Stimulated activated CD4-positive, alpha-beta T cell treated with anti-CD3 and anti-CD28 coated beads, Interleukin-1b, Interleukin-23, amount 100 ng/mL, for 24 hours (primary cell): ENCODE measurements at regions not wholly inside any gene's neighbourhood (a gene's known extent, or its start where the extent isn't known, plus 50 kb on each side); places are given as distances from the start of the nearest gene placed in this dataset.
"Not testable (repeated sequence)": the region's sequence is repeated elsewhere in the genome, so short reads cannot be mapped to it uniquely, and the experiment has no call there.

Source experiments
- DNase-seq, 4 experiments: peaks; one replicate each; pipeline ENCODE4 v3.0.0-alpha.2; 2020; ENCODE audit warnings: low read depth in 4 of 4, low spot score in 1 of 4

DNA sequence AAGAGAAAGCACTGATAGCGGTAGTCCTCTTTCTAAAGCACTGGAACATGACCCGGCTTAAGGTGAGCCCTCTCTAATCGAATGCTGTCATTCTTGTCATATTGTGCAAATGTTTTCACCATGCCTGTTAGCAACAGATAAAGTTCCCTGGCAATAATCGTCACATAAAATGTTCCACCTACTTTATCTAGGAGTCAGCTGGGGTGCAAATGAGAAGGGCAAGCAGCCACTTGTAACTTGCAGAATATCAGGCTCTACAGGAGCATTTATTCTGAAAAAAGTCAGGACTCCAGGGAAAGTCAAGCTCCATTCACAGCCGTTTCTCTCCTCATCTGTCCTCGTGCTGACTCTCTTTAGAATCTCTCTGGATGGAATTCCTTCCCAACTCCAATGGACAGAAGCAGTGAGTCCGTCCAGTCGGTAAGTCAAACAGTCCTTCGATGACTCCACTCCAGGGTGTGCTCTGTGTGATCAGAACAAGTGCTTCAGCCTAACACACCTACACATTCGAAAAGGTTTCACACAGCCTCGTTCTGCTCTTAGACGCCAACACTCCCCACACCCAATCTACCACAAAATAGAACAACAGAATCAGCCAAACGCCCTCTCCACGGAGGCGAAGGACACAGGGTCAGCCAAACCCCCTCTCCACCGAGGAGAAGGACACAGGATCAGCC is 101.7 kb upstream of the FRG1 start:
- no peak for DNase-seq

DNA sequence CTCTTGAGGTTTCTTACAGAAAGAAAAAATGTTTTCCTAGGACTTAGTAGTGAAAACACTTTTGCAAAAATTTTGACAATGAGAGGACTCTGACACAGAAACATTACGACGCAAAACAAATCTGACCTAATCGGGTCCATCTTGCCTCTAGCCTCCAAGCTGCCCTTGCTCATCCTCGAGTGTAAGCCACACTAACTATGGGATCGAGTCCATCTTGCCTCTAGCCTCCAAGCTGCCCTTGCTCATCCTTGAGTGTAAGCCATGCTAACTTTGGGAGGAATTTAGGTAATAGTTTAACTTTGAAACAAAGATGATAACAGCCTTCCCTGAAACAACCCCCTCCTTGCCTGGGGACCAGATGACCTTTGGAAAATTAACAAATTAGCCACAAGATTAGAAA is 100.3 kb upstream of the FRG1 start:
- no peak for DNase-seq

DNA sequence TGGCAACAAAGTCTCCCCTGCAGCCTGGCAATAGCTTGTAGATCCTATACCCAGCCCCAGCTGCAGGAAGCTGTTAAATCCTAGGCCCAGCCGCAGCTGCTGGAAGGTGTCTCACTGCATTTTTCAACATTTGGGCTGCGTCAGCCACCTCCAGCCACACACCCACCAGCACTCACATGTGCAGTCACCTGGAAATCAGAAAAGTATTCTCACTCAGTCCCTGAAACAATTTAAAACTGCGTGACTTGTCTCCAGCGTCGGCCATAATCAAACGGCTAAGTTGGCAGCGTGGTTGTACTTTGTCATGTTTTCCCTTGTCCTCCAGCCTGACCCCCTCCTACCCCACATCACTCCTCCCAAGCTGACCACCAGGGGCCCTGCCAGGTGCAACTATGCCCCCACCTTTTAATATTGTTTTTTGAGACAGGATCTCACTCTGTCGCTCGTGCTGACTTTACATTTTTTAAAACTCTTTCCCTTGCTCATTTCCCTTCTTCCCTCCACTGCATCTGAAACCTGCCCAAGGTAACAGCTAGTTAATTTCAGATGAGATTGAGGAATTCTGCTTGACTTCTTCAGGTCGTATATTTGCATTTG is 97.2 kb upstream of the FRG1 start:
- DNase-seq = no peak

DNA sequence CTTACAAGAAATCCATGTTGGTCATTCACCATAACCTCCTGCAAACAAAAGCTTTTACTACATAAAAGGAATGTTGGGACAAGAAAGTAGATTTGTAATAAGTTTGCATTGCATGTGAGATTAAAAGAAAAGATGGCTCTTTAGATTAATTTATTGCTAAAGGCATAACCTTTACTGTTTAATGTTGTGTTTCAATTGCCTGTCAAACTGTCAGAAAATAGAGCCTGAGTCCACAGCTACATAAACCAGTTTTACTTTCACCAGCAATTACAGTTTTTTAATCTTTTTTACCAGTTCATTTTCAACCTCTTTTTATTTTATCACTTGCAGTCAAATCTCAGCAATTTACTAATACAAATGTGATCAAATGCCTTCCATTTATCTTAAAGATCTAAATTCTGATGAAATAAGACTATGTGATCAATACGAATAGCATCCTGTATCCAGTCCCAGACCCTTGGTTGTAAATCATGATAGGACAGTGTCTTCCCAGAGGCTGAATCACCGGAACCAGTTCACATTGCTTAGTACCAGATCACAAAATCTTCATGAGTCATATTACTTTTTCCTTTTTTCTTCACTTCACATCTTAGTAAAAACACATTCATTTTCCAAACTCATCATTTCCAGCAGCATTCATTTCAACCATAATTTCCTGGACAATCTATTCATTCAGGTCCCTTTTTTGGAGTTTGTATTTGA is 95.4 kb upstream of the FRG1 start:
- no peak for DNase-seq

DNA sequence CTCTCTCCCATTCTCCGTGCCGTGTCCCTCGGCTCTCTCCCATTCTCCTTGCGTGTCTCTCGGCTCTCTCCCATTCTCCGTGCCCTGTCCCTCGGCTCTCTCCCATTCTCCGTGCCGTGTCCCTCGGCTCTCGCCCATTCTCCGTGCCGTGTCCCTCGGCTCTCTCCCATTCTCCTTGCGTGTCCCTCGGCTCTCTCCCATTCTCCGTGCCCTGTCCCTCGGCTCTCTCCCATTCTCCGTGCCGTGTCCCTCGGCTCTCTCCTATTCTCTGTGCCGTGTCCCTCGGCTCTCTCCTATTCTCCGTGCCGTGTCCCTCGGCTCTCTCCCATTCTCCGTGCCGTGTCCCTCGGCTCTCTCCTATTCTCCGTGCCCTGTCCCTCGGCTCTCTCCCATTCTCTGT is 94.6 kb upstream of the FRG1 start:
- DNase-seq = not testable (repeated sequence)

DNA sequence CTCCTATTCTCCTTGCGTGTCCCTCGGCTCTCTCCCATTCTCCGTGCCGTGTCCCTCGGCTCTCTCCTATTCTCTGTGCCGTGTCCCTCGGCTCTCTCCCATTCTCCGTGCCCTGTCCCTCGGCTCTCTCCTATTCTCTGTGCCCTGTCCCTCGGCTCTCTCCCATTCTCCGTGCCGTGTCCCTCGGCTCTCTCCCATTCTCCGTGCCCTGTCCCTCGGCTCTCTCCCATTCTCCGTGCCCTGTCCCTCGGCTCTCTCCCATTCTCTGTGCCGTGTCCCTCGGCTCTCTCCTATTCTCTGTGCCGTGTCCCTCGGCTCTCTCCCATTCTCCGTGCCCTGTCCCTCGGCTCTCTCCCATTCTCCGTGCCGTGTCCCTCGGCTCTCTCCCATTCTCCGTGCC is 94.1 kb upstream of the FRG1 start:
- not testable (repeated sequence) for DNase-seq

DNA sequence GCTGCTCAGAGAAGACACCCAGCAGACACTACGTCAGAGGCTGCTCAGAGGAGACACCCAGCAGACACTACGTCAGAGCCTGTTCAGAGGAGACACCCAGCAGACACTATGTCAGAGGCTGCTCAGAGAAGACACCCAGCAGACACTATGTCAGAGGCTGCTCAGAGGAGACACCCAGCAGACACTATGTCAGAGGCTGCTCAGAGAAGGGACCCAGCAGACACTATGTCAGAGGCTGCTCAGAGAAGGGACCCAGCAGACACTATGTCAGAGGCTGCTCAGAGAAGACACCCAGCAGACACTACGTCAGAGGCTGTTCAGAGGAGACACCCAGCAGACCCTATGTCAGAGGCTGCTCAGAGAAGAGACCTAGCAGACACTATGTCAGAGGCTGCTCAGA is 92.0 kb upstream of the FRG1 start:
- not testable (repeated sequence) for DNase-seq

DNA sequence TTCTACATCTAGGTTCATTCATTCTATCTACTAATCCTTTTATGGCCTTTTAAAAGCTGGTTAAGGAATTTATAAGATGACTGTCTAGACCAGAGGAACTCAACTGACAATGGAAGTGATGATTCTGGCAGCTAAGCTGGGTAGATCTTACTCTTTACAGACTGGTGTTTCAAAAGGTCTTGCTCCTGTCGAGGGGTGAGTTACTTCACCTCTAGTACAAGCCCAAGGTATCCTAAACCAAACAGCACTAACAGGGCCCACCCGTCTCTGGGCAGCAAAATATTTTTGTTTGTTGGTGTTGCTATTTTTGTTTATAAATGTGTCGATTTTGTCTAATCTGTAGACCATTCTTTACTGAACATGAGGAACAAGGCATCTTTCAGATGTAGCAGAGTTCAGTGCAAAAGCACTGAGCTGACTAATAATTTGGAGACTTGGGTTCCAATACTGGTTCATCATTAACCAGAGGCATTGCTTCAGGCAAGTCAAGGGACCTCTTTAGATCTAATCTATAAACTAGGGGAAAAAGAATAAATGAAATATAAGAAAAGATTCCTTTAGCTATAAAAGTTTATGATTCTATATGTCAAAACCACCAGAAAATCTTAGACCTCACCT is 90.3 kb upstream of the FRG1 start:
- DNase-seq = no peak

DNA sequence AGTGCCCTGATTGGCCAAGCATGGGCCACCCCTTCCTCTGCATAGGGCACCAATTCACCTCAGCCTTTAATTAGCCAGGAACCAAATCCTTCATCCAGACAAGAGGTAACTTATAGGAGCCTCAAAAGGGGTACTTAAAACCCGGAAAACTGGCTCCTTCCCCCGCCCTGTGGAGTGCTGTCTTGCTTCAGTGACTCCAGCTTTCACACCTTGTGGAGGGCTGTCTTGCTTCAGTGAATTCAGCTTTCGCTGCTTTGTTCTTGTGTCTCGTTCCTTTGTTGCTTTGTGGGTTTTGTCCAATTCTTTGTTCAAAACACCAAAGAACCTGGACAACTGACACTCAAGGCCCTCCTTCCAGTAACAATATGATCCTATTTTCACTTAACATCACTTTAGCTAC is 82.2 kb upstream of the FRG1 start:
- DNase-seq = no peak

DNA sequence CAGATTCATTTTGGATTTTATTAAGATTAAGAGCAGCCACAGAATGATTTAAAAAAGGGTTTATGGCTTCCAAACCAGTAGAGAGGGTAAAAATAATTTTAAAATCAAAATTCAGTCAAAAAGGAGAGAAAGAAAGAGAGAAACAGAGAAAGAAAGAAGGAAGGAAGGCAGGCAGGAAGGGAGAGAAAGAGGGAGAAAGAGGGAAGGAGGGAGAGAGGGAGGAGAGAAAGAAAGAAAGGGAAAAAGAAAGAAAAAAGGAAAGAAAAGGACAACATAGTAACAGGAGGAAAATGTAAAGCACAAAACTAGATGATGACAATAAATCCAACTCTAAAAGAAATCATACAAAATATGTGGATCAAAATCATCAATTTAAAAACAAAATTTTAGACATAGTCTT is 79.6 kb upstream of the FRG1 start:
- DNase-seq = no peak

DNA sequence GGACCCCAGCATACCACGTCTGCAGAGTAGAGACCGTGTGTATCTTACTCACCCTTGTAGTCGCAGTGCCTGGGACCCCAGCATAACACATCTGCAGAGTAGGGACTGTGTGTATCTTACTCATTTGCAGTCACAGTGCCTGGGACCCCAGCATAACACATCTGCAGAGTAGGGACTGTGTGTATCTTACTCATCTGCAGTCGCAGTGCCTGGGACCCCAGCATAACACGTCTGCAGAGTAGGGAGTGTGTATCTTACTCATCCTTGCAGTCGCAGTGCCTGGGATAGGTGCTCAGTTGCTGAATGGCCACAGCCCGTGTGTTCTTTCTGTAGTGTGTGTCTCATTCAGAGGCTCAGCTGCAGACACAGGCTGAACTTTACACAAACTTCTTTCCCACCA is 71.4 kb upstream of the FRG1 start:
- DNase-seq = no peak

DNA sequence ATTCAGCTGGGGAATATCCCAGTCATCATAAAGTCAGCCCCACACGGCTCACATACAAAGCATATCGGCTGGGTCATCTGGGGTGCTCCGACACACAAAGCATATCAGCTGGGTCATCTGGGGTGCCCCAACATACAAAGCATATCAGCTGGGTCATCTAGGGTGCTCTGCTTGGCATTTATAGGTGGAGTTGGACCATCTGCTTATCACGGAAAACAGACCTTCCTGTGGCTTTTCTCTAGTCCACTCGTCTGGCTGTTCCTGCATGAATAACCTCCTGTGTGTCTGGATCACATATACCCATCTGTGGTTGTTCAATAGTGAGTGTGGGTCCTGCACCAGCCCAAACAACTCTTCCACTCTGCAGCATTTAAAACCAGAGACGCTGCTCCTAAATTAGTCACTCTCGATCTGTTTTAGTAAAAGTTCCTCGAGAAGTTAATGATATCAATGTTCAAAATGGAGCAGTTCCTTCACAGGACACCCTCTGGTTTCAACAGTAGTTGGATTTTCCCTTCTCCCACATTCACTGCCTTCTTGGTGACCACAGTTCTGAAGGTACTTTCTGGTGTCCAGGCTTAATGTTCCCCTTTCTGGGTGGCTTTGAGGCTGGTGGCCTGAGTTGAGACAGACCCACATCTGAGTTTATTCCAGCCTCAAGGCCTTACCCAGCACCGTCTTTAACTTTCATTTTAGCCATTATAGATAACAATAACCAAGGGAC is 70.0 kb upstream of the FRG1 start:
- no peak for DNase-seq

DNA sequence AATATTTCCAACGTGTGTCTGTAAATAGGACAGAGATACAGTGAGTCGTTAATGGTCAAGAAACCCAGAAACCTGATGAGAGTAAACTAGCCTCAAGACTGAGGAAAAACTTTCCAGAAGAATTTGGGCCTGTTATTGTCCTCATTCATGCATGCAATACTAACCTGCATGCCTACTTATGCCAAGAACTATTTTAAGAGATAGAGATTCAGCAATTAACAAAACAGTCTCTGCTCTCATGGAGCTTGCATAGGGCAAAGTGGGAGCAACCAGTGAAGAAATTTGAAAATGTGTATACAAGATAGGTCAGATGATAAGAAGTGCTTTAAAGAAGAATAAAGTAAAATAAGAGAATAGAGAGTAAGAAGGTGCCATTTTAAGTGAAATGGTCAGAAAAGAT is 66.1 kb upstream of the FRG1 start:
- no peak for DNase-seq

DNA sequence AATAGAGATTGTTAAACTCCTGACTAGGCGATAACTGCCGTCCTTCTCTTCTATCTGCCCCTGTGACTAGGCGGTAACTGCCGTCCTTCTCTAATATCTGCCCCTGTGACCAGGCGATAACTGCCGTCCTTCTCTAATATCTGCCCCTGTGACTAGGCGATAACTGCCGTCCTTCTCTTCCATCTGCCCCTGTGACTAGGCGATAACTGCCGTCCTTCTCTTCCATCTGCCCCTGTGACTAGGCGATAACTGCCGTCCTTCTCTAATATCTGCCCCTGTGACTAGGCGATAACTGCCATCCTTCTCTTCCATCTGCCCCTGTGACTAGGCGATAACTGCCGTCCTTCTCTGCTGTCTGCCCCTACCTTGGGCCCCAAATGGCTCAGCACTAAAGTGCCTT is 59.5 kb upstream of the FRG1 start:
- DNase-seq = not testable (repeated sequence)

DNA sequence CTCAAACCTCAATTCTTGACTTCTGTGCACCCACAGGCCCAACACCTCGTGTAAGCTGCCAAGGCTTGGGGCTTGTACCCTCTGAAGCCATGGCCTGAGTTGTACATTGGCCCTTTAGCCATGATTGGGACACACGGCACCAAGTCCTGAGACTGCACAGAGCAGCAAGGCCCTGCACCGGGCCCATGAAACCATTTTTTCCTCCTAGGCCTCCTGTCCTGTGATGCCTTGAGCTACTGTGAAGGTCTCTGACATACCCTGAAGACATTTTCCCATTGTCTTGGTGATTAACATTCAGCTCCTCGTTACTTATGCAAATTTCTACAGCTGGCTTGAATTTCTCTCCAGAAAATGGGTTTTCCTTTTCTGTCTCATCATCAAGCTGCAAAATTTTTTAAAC is 52.3 kb upstream of the FRG1 start:
- DNase-seq = not testable (repeated sequence)
